ENCODE measurements at regions not wholly inside any gene's neighbourhood (a gene's known extent, or its start where the extent isn't known, plus 50 kb on each side); places are given as distances from the start of the nearest gene placed in this dataset.

DNA sequence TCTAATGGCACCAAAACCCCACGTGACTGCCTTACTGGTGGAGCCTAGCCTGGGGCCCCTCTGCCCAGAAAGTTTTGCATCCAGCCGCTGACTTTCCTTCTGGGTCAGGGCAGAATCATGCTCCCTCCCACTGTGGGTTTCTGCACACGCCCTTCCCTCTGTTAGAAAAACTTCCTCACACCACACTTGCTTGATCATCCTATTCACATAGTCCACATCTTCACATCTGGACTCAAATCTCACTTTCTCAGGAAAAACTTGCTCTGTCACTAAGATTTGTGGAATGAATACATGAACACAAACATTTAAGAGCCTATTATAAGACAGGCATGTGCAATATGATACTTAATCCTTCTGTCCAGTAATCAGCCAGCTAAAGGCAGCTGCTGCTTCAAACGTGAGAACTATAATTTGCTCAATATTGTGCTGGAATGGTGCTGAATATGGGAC is 274.7 kb downstream of the RND3 start:
- no peak for DNase-seq
- no peak overlapping the region for H3K4me3 ChIP-seq
- TF ChIP-seq, protein P1, sequence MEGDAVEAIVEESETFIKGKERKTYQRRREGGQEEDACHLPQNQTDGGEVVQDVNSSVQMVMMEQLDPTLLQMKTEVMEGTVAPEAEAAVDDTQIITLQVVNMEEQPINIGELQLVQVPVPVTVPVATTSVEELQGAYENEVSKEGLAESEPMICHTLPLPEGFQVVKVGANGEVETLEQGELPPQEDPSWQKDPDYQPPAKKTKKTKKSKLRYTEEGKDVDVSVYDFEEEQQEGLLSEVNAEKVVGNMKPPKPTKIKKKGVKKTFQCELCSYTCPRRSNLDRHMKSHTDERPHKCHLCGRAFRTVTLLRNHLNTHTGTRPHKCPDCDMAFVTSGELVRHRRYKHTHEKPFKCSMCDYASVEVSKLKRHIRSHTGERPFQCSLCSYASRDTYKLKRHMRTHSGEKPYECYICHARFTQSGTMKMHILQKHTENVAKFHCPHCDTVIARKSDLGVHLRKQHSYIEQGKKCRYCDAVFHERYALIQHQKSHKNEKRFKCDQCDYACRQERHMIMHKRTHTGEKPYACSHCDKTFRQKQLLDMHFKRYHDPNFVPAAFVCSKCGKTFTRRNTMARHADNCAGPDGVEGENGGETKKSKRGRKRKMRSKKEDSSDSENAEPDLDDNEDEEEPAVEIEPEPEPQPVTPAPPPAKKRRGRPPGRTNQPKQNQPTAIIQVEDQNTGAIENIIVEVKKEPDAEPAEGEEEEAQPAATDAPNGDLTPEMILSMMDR (IDR thresholded peaks at IDR 0.05), result no peak
- TF ChIP-seq POLR2A (IDR thresholded peaks at IDR 0.05), result no peak
- no peaks in the 10 kb centered on the region for H3K27me3 ChIP-seq
- no peak overlapping the region for H3K27ac ChIP-seq
- H3K9me3 ChIP-seq, result no peaks in the 10 kb centered on the region
- intact Hi-C loops (cut with DNase I; ENCODE audit: low total_unique reads), result no loop called here
- H3K4me1 ChIP-seq, result no peaks in the 10 kb centered on the region
- H3K36me3 ChIP-seq, result no peaks in the 10 kb centered on the region

GRCh38 chr2:150211164-150211631 is 276.3 kb downstream of the RND3 start:
- no peaks in the 10 kb centered on the region for H3K9me3 ChIP-seq
- H3K36me3 ChIP-seq, result no peaks in the 10 kb centered on the region
- no peaks in the 10 kb centered on the region for H3K27me3 ChIP-seq
- no peak overlapping the region for H3K27ac ChIP-seq
- H3K4me1 ChIP-seq, result no peaks in the 10 kb centered on the region
- TF ChIP-seq POLR2A (IDR thresholded peaks at IDR 0.05), result no peak
- TF ChIP-seq, protein P1 (IDR thresholded peaks at IDR 0.05), result no peak
- DNase-seq, result no peak
- intact Hi-C loops (cut with DNase I; ENCODE audit: low total_unique reads), result no loop called here
- H3K4me3 ChIP-seq, result no peak overlapping the region

DNA sequence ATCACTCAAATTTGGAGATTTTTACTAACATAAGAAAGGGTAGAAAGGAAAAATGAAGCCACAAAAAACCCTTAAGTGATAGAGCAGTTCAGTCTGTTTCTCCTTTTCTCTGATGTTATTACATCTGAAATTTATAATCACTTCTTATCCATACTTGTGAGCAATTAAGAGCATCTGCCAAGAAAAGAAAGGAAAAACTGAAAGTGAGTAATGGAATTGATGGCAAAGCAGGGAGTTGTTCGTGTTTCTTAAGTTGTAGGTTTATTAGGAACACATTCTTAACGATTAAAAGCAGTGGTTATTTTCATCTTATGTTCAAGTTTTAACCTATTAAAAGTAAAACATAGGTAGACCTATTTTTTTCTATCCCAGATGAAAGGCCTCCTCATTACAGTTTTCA is 277.7 kb downstream of the RND3 start:
- Histone ChIP-seq H3K4me1 (no peaks in the 10 kb centered on the region), H3K27me3 (no peaks in the 10 kb centered on the region)
- intact Hi-C loops (cut with DNase I; ENCODE audit: low total_unique reads), result no loop called here

DNA sequence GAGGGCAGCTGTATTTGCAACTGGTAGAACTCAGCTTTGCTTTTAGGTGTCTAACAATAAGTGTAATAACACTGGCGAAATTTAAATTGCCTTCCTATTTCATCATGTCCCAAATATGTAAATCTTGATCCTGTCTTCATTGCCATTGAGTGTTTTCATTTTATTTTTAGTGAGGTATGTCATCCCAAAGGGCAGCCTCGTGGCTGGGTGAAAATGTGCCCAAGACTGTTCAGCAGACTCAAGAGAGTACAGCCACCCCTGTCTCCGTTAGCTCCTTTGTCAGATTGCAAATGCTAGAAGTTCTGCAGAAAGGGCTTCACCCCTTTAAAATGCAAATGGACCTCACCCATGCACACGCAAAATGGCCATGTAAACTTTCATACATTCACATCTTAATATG is 278.8 kb downstream of the RND3 start:
- H3K36me3 ChIP-seq, result no peaks in the 10 kb centered on the region
- no peak for TF ChIP-seq POLR2A (IDR thresholded peaks at IDR 0.05)
- TF ChIP-seq, protein P1 (IDR thresholded peaks at IDR 0.05), result no peak
- no peaks in the 10 kb centered on the region for H3K4me1 ChIP-seq
- H3K4me3 ChIP-seq, result no peak overlapping the region
- intact Hi-C loops (cut with DNase I; ENCODE audit: low total_unique reads), result no loop called here
- H3K27ac ChIP-seq, result no peak overlapping the region
- no peaks in the 10 kb centered on the region for H3K9me3 ChIP-seq
- DNase-seq, result no peak
- no peaks in the 10 kb centered on the region for H3K27me3 ChIP-seq

More for the DNA sequence above, 277.7 kb downstream of the RND3 start:
- no peaks in the 10 kb centered on the region for H3K36me3 ChIP-seq
- H3K27ac ChIP-seq, result no peak overlapping the region
- no peaks in the 10 kb centered on the region for H3K9me3 ChIP-seq
- no peak for DNase-seq
- no peak overlapping the region for H3K4me3 ChIP-seq
- TF ChIP-seq, protein P1 (IDR thresholded peaks at IDR 0.05), result no peak
- TF ChIP-seq POLR2A (IDR thresholded peaks at IDR 0.05), result no peak

GRCh38 chr2:150207979-150208378 is 279.5 kb downstream of the RND3 start:
- TF ChIP-seq, protein P1 (IDR thresholded peaks at IDR 0.05), result no peak
- TF ChIP-seq POLR2A (IDR thresholded peaks at IDR 0.05), result no peak
- Histone ChIP-seq H3K36me3 (no peaks in the 10 kb centered on the region), H3K27ac (no peak overlapping the region), H3K4me3 (no peak overlapping the region), H3K27me3 (no peaks in the 10 kb centered on the region), H3K4me1 (no peaks in the 10 kb centered on the region), H3K9me3 (no peaks in the 10 kb centered on the region)
- intact Hi-C loops (cut with DNase I; ENCODE audit: low total_unique reads), result no loop called here
- DNase-seq, result no peak
